DND-41 (cell line): ENCODE measurements at regions not wholly inside any gene's neighbourhood (a gene's known extent, or its start where the extent isn't known, plus 50 kb on each side); places are given as distances from the start of the nearest gene placed in this dataset.

Experiments used
- EZH2 ChIP-seq: IDR thresholded peaks from 3 replicates; pipeline ENCODE4 v1.6.1; 2012; ENCODE audit warnings: borderline replicate concordance, low read depth, mild to moderate bottlenecking, moderate library complexity, low read length, inconsistent platforms; ENCODE audit not compliant: severe bottlenecking
- TF ChIP-seq, protein P1 (sequence below): IDR thresholded peaks from 2 replicates; pipeline ENCODE4 v1.5.1; 2012; ENCODE audit warnings: borderline replicate concordance, low read length, moderate library complexity, mild to moderate bottlenecking; ENCODE audit not compliant: poor library complexity, severe bottlenecking; ENCODE audit errors: extremely low read depth

DNA sequence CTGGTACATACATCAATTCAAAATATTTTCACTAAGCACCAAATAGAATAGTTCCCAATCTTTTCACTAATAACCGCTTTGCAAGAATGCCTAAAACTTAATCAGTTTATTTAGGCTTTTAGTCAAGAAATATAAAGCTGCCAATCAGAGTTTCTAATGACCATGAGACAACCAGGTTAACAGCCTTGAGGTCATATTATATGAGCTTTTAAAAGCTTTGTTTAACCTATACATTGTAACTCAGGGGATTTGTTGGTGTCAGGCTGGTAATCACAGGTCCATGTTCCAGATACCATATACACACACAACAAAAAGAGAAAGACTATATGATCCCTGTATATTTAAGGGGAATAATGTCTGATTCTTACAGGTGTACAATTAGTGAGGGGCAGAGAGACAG is 246.2 kb upstream of the ADGRL2 start:
- TF ChIP-seq, protein P1, sequence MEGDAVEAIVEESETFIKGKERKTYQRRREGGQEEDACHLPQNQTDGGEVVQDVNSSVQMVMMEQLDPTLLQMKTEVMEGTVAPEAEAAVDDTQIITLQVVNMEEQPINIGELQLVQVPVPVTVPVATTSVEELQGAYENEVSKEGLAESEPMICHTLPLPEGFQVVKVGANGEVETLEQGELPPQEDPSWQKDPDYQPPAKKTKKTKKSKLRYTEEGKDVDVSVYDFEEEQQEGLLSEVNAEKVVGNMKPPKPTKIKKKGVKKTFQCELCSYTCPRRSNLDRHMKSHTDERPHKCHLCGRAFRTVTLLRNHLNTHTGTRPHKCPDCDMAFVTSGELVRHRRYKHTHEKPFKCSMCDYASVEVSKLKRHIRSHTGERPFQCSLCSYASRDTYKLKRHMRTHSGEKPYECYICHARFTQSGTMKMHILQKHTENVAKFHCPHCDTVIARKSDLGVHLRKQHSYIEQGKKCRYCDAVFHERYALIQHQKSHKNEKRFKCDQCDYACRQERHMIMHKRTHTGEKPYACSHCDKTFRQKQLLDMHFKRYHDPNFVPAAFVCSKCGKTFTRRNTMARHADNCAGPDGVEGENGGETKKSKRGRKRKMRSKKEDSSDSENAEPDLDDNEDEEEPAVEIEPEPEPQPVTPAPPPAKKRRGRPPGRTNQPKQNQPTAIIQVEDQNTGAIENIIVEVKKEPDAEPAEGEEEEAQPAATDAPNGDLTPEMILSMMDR = no peak
- no peak for TF ChIP-seq EZH2
